ENCODE measurements at regions not wholly inside any gene's neighbourhood (a gene's known extent, or its start where the extent isn't known, plus 50 kb on each side); places are given as distances from the start of the nearest gene placed in this dataset.

DNA sequence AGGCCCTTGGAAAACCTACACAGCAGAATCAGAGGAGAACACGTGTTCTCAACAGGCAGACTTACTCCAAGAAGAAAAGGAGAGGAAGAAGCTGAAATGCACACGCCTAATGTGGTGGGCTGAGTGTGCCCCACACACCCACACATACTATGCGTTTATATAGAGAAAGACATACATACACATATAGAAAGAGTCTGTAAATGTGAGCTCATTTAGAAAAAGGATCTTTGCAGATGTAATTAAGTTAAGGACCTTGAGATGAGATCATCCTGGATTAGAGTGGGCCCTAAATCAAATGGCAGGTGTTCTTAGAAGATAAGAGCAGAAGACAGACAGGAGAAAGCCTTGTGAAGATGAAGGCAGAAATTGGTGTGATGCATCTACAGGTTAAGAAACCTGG lies 87.2 kb upstream of the KLF3 start (continued):
- TF ChIP-seq, protein P1, sequence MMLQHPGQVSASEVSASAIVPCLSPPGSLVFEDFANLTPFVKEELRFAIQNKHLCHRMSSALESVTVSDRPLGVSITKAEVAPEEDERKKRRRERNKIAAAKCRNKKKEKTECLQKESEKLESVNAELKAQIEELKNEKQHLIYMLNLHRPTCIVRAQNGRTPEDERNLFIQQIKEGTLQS (IDR thresholded peaks at IDR 0.05; ENCODE audit: insufficient read depth, low read depth, low read length) = no peak
- TF ChIP-seq GTF2F1 (IDR thresholded peaks at IDR 0.05; ENCODE audit: borderline replicate concordance, low read depth, low read length) (no peak), CBX8 (IDR thresholded peaks at IDR 0.05; ENCODE audit: borderline replicate concordance, low read depth, low read length) (no peak), SIRT6 (IDR thresholded peaks at IDR 0.05; ENCODE audit: low read length) (no peak), RFX5 (IDR thresholded peaks at IDR 0.05; ENCODE audit: borderline replicate concordance, low read depth, low read length) (no peak), RNF2 (IDR thresholded peaks at IDR 0.05; ENCODE audit: borderline replicate concordance, low read depth, low read length, missing control alignments, poor library complexity, severe bottlenecking) (no peak), FOSL1 (IDR thresholded peaks at IDR 0.05; ENCODE audit: insufficient read depth, low read depth, low read length) (no peak), TEAD4 (IDR thresholded peaks at IDR 0.05; ENCODE audit: low read depth, low read length) (no peak), SIX5 (IDR thresholded peaks at IDR 0.05; ENCODE audit: low read depth, low read length) (no peak), GABPA (IDR thresholded peaks at IDR 0.05; ENCODE audit: borderline replicate concordance, insufficient read depth, low read length) (no peak), MAFK (IDR thresholded peaks at IDR 0.05; ENCODE audit: low read depth, low read length) (no peak)
- TF ChIP-seq, protein P2, sequence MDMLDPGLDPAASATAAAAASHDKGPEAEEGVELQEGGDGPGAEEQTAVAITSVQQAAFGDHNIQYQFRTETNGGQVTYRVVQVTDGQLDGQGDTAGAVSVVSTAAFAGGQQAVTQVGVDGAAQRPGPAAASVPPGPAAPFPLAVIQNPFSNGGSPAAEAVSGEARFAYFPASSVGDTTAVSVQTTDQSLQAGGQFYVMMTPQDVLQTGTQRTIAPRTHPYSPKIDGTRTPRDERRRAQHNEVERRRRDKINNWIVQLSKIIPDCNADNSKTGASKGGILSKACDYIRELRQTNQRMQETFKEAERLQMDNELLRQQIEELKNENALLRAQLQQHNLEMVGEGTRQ (IDR thresholded peaks at IDR 0.05; ENCODE audit: low read length) = no peak
